HepG2 (cell line): ENCODE measurements at regions not wholly inside any gene's neighbourhood (a gene's known extent, or its start where the extent isn't known, plus 50 kb on each side); places are given as distances from the start of the nearest gene placed in this dataset.

ENCODE experiments used
- POLR2AphosphoS5 ChIP-seq: IDR thresholded peaks from 2 replicates; pipeline ENCODE4 v1.6.1; 2012; ENCODE audit warnings: low read depth, low read length
- PRDM15 ChIP-seq: sonication (generic); formaldehyde crosslinking; IDR thresholded peaks from 2 replicates; pipeline ENCODE4 v1.4.0; 2020; ENCODE audit warnings: missing genetic modification reagents
- ZNF10 ChIP-seq: sonication (generic); formaldehyde crosslinking; IDR thresholded peaks from 2 replicates; pipeline ENCODE4 v1.4.0; 2020; ENCODE audit warnings: mild to moderate bottlenecking, low read depth, missing genetic modification reagents, borderline replicate concordance

DNA sequence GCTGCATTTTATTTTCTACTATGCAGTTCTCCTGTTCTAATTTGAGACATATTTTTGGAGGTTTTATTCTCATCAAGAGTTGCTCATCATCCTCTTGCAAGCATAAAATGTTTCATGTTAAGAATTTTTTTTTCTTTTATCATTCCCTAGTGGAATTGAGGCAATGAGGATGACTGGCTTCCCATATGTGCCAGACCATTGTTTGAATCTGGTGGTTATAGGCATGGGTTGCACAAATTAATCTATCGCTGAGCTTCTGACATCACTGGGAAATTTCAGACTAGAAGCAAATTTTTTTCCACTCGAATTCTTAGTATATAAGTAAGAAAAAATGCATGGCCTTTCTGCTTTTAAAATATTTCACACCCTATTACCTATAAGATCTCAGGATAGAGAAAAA, 279.1 kb upstream of the PLSCR5 start:
- TF ChIP-seq POLR2AphosphoS5 (no peak), ZNF10 (no peak), PRDM15 (CRISPR knock-in tag) (no peak)
